Ishikawa (cell line): ENCODE measurements at regions not wholly inside any gene's neighbourhood (a gene's known extent, or its start where the extent isn't known, plus 50 kb on each side); places are given as distances from the start of the nearest gene placed in this dataset.

Experiments used
- CEBPB ChIP-seq: IDR thresholded peaks from 2 replicates; pipeline ENCODE4 v1.6.1; 2012
- CREB1 ChIP-seq: IDR thresholded peaks from 2 replicates; pipeline ENCODE4 v1.6.1; 2012; ENCODE audit warnings: low read depth
- EGR1 ChIP-seq: IDR thresholded peaks from 2 replicates; pipeline ENCODE4 v1.6.1; 2012
- EP300 ChIP-seq: IDR thresholded peaks from 2 replicates; pipeline ENCODE4 v1.6.1; 2012; ENCODE audit warnings: borderline replicate concordance
- FOXM1 ChIP-seq: IDR thresholded peaks from 2 replicates; pipeline ENCODE4 v1.6.1; 2012; ENCODE audit warnings: low read depth, borderline replicate concordance
- MAX ChIP-seq: IDR thresholded peaks from 2 replicates; pipeline ENCODE4 v1.6.1; 2012
- NFIC ChIP-seq: IDR thresholded peaks from 2 replicates; pipeline ENCODE4 v1.6.1; 2012
- RAD21 ChIP-seq: IDR thresholded peaks from 2 replicates; pipeline ENCODE4 v1.6.1; 2012; ENCODE audit warnings: low read depth
- REST ChIP-seq: IDR thresholded peaks from 2 replicates; pipeline ENCODE4 v1.6.1; 2012; ENCODE audit warnings: low read depth, mild to moderate bottlenecking
- TAF1 ChIP-seq: IDR thresholded peaks from 2 replicates; pipeline ENCODE4 v1.6.1; 2012; ENCODE audit warnings: low read depth, mild to moderate bottlenecking
- TCF12 ChIP-seq: IDR thresholded peaks from 2 replicates; pipeline ENCODE4 v1.6.1; 2012; ENCODE audit warnings: low read depth
- USF1 ChIP-seq: IDR thresholded peaks from 2 replicates; pipeline ENCODE4 v1.6.1; 2012
- YY1 ChIP-seq: IDR thresholded peaks from 2 replicates; pipeline ENCODE4 v1.6.1; 2012; ENCODE audit warnings: low read depth
- ZBTB7A ChIP-seq: IDR thresholded peaks from 2 replicates; pipeline ENCODE4 v1.6.1; 2012; ENCODE audit warnings: low read depth

GRCh38 chr10:52966904-52967303, 194.3 kb upstream of the MBL2 start:
- TF ChIP-seq ZBTB7A (no peak), REST (no peak), MAX (no peak), EP300 (no peak), TAF1 (no peak), EGR1 (no peak), RAD21 (no peak), NFIC (no peak), YY1 (no peak), TCF12 (no peak), USF1 (no peak), FOXM1 (no peak), CEBPB (no peak), CREB1 (no peak)
